GM18870 (cell line): ENCODE measurements at regions not wholly inside any gene's neighbourhood (a gene's known extent, or its start where the extent isn't known, plus 50 kb on each side); places are given as distances from the start of the nearest gene placed in this dataset.
"Not testable (repeated sequence)": the region's sequence is repeated elsewhere in the genome, so short reads cannot be mapped to it uniquely, and the experiment has no call there.

Experiments used
- ATAC-seq: cut with Tn5 transposase; IDR thresholded peaks from one replicate; pipeline ENCODE4 v1.9.1; 2021; ENCODE audit warnings: moderate library complexity; ENCODE audit not compliant: unreplicated experiment

DNA sequence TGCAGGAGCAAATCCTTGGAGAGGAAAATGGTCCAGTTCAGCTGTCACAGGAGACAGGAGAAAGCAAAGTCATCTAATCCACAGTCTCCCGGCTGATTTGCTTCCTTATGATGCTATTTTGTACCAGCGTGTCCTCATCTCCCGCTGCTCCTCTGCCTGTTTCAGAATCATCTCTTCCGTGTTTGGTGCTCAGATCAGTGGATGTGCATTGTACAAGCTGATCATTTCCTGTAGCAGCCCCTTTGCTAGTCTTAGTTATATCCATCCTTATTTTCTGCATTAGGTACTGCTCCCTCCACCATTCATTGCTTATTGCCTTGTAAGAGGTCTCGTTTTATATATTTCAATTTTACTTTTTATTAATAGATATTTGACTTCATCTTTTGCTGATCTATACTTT, 219.9 kb upstream of the PRSS58 start:
- not testable (repeated sequence) for ATAC-seq

- no peak for ATAC-seq
Observed at GRCh38 chr7:142477079-142477651, 219.3 kb upstream of the PRSS58 start.

GRCh38 chr7:142476077-142476476, 218.2 kb upstream of the PRSS58 start:
- no peak for ATAC-seq

- ATAC-seq = no peak
Observed at GRCh38 chr7:142471820-142472219, 214.0 kb upstream of the PRSS58 start.

- ATAC-seq = no peak
Observed at GRCh38 chr7:142470544-142470830, 212.6 kb upstream of the PRSS58 start.

- ATAC-seq = no peak
Observed at GRCh38 chr7:142469696-142470543, 212.1 kb upstream of the PRSS58 start.

DNA sequence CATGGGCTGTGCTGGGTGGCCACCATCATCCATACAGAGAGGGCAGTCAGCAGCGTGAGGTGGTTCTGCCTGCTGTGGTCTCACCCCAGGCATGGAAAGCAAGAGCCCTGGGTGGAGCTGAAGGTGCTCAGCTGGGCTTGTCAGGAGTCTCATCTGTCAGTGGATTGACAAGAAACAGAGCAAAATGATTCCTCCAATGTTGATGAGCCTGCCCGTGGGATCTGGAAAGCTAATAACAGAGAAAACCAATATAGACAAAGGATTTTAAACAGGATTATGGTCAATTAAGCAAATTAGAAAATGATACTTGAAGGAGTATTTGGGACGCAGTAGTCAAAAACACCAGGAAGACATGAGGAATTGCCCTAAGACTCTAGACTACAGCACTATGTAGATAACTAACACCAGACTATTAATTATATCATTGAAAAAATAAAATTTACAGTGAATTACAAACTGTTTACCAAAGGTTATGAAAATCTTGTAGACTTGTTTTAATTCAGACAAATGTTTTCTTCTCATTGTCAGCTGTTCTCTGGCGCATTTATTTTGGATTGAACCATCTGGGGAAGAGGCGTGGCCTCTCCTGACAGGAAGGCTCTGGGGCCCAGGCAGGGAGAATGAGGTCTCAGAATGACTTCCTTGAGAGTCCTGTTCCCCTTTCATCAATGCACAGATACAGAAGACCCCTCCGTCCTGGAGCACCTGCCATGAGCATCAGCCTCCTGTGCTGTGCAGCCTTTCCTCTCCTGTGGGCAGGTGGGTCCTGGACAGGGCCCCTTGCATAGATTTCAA, 211.2 kb upstream of the PRSS58 start:
- no peak for ATAC-seq

- ATAC-seq = not testable (repeated sequence)
Observed at GRCh38 chr7:142467056-142467655, 209.3 kb upstream of the PRSS58 start.

DNA sequence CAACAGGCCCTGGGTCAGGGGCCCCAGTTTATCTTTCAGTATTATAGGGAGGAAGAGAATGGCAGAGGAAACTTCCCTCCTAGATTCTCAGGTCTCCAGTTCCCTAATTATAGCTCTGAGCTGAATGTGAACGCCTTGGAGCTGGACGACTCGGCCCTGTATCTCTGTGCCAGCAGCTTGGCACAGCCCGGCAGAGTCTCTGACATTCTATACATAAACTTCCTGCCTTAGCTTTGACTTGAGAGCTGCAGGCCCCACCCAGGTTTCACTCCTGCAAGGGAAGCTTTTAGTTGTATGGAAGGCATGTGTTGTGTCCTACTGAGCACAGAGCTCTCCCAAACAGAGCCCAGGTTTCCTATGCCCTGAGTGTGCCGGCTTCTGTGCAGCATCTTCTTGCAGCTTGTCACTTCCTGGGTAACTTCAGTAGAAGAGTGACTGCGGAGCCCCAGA, 205.6 kb upstream of the PRSS58 start:
- ATAC-seq = no peak

DNA sequence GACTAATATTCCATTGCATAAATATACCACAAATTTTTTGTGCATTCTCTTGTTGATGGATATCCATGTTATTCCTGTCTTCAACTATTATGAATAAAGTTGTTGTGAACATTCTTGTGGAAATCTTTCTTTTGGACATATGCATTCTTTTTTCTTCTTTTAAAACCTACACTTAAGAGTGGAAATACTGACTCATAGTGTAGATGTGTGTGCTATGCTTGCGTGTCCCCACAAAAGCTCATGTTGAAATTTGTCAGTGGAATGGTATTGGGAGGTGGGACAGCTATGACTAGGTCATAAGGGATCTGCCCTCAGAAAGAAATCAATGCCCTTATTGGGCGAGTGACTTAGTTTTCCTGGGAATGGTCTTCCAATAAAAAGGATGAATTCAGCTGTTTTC, 203.6 kb upstream of the PRSS58 start:
- no peak for ATAC-seq

DNA sequence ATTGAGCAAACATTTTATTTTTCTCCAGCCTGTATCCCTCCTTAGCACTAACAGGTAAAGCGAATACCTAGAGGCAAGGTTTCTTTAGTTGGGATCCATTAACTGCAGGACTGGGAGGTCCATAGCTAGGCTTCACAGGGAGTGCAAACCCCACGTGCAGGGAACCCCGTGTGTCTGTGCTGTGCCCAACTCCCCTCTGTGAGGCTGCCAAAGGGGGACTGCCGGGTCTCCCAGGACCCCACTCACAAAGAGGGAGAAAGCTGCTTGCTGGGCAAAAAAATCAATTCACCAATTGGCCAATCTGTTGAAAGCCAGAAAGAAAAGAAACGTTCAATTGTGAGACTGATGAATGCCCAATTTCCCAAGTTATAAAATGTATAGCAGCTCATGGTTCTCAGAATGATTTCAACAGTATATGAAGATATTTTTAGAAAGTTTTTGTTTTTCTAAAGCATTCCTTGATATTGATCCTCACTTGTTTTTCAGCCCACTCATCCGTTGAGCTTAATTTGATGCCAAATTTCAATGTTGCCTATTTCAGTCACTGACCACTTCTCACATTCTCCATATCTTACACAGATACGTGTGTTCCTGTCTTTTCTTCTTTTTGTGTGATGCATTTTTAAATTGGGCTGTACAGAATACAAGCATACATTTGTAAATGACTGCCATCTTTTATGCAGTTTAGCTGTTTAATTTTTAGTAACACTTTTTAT, 202.7 kb upstream of the PRSS58 start:
- ATAC-seq = no peak

DNA sequence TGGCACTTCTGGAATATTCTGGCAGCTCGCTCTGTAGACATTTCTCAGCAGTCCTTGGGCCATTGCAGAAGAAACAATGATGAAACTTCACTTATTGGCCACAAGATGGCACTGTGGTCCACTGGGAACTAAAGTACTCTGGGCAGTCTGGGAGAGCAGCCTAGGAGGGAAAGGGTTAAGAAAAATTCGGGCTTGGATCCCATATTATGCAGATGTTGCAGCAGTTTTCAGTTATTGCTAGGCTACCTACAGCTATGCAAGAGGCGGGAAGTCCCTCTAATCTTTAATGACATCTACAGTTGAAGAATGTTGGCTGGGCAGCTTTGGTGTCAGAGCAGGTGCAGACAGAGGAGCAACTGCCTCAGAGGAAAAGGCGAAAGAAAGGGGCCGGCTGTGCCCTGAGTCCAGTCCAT, 201.7 kb upstream of the PRSS58 start:
- peak; percentile 67 for ATAC-seq

GRCh38 chr7:142457146-142457703, 199.4 kb upstream of the PRSS58 start:
- ATAC-seq = no peak

GRCh38 chr7:142455392-142455791, 197.5 kb upstream of the PRSS58 start:
- no peak for ATAC-seq

GRCh38 chr7:142454862-142455261, 197.0 kb upstream of the PRSS58 start:
- ATAC-seq = no peak

- no peak for ATAC-seq
Observed at GRCh38 chr7:142452791-142453190, 194.9 kb upstream of the PRSS58 start.

- ATAC-seq = no peak
Observed at GRCh38 chr7:142451817-142452216, 194.0 kb upstream of the PRSS58 start.

- no peak for ATAC-seq
Observed at GRCh38 chr7:142451296-142451695, 193.4 kb upstream of the PRSS58 start.

DNA sequence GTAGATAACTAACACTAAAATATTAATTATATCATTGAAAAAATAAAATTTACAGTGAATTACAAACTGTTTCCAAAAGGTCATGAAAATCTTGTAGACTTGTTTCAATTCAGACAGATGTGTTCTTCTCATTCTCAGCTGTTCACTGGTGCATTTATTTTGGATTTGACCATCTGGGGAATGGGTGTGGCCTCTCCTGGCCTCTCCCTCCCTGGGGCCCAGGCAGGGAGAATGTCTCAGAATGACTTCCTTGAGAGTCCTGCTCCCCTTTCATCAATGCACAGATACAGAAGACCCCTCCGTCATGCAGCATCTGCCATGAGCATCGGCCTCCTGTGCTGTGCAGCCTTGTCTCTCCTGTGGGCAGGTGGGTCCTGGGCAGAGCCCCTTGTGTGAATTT, 192.8 kb upstream of the PRSS58 start:
- ATAC-seq = no peak

GRCh38 chr7:142450206-142450605, 192.3 kb upstream of the PRSS58 start:
- no peak for ATAC-seq

GRCh38 chr7:142448857-142449256, 191.0 kb upstream of the PRSS58 start:
- ATAC-seq = not testable (repeated sequence)
